ENCODE measurements at regions not wholly inside any gene's neighbourhood (a gene's known extent, or its start where the extent isn't known, plus 50 kb on each side); places are given as distances from the start of the nearest gene placed in this dataset.

GRCh38 chr5:98586581-98586980, 186.9 kb upstream of the RGMB start:
- H3K4me1 ChIP-seq (ENCODE audit: control insufficient read depth, insufficient read depth, low read length): peaks cover 4% of the 10 kb centered on the region

DNA sequence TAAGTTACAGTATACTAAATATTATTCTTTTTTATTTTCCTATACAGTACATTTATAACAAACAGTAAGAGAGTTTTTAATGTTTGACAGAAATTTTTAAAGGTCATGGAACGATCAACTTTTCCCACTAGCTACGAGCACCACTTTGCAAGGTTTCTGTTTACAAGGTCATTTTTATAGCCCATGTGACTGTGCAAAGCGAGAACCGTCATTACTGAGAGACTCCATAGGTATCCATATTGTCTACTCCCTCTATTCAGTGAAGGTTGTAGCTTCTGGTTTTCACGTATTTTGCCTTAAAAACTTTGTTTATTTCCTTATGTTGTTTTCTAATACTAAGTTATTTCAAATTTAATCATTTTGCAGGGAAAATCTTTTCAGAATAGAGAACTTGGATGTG, 186.3 kb upstream of the RGMB start:
- no peak overlapping the region for H3K9ac ChIP-seq (ENCODE audit: low read length)
- H3K36me3 ChIP-seq (ENCODE audit: control insufficient read depth, insufficient read depth, low read length, severe bottlenecking): no peaks in the 10 kb centered on the region
- H3K4me1 ChIP-seq (ENCODE audit: control insufficient read depth, insufficient read depth, low read length): no peaks in the 10 kb centered on the region
- no peaks in the 10 kb centered on the region for H3K9me3 ChIP-seq (ENCODE audit: control insufficient read depth, low read length)
- H3K4me3 ChIP-seq (ENCODE audit: low read length): no peak overlapping the region
- no peak for DNase-seq (ENCODE audit: low read depth)
- H3K27me3 ChIP-seq (replicated peaks; ENCODE audit: control insufficient read depth, insufficient read depth, low read length): no peaks in the 10 kb centered on the region

More at GRCh38 chr5:98586581-98586980, 186.9 kb upstream of the RGMB start:
- Histone ChIP-seq H3K4me3 (ENCODE audit: low read length) (no peak overlapping the region), H3K9ac (ENCODE audit: low read length) (no peak overlapping the region), H3K9me3 (ENCODE audit: control insufficient read depth, low read length) (no peaks in the 10 kb centered on the region), H3K36me3 (ENCODE audit: control insufficient read depth, insufficient read depth, low read length, severe bottlenecking) (no peaks in the 10 kb centered on the region), H3K27me3 (replicated peaks; ENCODE audit: control insufficient read depth, insufficient read depth, low read length) (no peaks in the 10 kb centered on the region)
- DNase-seq (ENCODE audit: low read depth): no peak

DNA sequence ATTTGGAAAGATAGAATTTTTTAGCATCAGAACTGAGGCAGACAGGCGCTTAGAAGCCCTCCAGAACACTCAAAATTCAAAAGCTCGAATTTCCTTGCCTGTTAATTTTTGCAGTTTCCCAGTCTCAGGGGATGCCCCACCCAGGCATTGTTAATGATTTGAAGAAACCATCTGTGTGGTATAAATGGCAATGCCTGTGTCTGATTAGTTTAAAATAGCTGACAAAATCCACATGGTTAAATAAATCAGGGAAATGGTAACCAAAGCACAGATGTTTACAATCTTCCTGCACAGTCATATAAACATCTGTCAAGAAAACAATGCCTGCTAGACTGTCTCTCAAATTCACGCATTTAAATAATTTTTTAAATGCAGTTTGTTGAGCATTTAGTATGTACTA, 185.2 kb upstream of the RGMB start:
- Histone ChIP-seq H3K27me3 (replicated peaks; ENCODE audit: control insufficient read depth, insufficient read depth, low read length) (no peaks in the 10 kb centered on the region), H3K4me3 (ENCODE audit: low read length) (no peak overlapping the region), H3K9ac (ENCODE audit: low read length) (no peak overlapping the region), H3K9me3 (ENCODE audit: control insufficient read depth, low read length) (no peaks in the 10 kb centered on the region), H3K4me1 (ENCODE audit: control insufficient read depth, insufficient read depth, low read length) (no peaks in the 10 kb centered on the region), H3K36me3 (ENCODE audit: control insufficient read depth, insufficient read depth, low read length, severe bottlenecking) (no peaks in the 10 kb centered on the region)
- peak; percentile 17 for DNase-seq (ENCODE audit: low read depth)

DNA sequence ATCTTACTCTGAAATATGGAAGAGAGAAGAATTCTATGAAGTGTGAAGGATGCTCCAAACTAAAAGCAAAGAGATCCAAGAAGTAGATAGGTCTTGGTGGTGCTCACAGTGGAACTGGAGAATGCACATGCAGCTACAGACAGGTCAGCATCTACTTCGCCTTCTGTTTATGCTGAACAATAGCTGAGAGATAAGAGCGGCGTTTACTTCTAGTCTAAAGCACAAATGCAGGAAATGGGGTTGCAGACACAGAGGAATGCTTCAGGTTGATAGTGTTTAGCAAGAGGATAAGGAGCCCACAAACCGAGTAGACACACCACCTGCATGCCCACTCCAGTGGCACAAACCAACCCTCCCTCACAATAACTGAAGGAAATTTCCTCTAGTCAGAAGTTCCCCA, 180.0 kb upstream of the RGMB start:
- Histone ChIP-seq H3K27me3 (replicated peaks; ENCODE audit: control insufficient read depth, insufficient read depth, low read length) (no peaks in the 10 kb centered on the region), H3K9ac (ENCODE audit: low read length) (no peak overlapping the region), H3K4me1 (ENCODE audit: control insufficient read depth, insufficient read depth, low read length) (no peaks in the 10 kb centered on the region), H3K9me3 (ENCODE audit: control insufficient read depth, low read length) (no peaks in the 10 kb centered on the region), H3K4me3 (ENCODE audit: low read length) (no peak overlapping the region), H3K36me3 (ENCODE audit: control insufficient read depth, insufficient read depth, low read length, severe bottlenecking) (no peaks in the 10 kb centered on the region)
- no peak for DNase-seq (ENCODE audit: low read depth)

GRCh38 chr5:98594098-98594497, 179.4 kb upstream of the RGMB start:
- no peak for DNase-seq (ENCODE audit: low read depth)
- no peak overlapping the region for H3K9ac ChIP-seq (ENCODE audit: low read length)
- no peak overlapping the region for H3K4me3 ChIP-seq (ENCODE audit: low read length)
- H3K4me1 ChIP-seq (ENCODE audit: control insufficient read depth, insufficient read depth, low read length): no peaks in the 10 kb centered on the region
- no peaks in the 10 kb centered on the region for H3K27me3 ChIP-seq (replicated peaks; ENCODE audit: control insufficient read depth, insufficient read depth, low read length)
- no peaks in the 10 kb centered on the region for H3K36me3 ChIP-seq (ENCODE audit: control insufficient read depth, insufficient read depth, low read length, severe bottlenecking)
- H3K9me3 ChIP-seq (ENCODE audit: control insufficient read depth, low read length): no peaks in the 10 kb centered on the region

GRCh38 chr5:98599016-98599415, 174.4 kb upstream of the RGMB start:
- no peak overlapping the region for H3K4me3 ChIP-seq (ENCODE audit: low read length)
- no peaks in the 10 kb centered on the region for H3K36me3 ChIP-seq (ENCODE audit: control insufficient read depth, insufficient read depth, low read length, severe bottlenecking)
- peak; percentile 72 for DNase-seq (ENCODE audit: low read depth)
- H3K9ac ChIP-seq (ENCODE audit: low read length): no peak overlapping the region
- peaks cover 6% of the 10 kb centered on the region for H3K4me1 ChIP-seq (ENCODE audit: control insufficient read depth, insufficient read depth, low read length)
- H3K27me3 ChIP-seq (replicated peaks; ENCODE audit: control insufficient read depth, insufficient read depth, low read length): no peaks in the 10 kb centered on the region
- no peaks in the 10 kb centered on the region for H3K9me3 ChIP-seq (ENCODE audit: control insufficient read depth, low read length)

DNA sequence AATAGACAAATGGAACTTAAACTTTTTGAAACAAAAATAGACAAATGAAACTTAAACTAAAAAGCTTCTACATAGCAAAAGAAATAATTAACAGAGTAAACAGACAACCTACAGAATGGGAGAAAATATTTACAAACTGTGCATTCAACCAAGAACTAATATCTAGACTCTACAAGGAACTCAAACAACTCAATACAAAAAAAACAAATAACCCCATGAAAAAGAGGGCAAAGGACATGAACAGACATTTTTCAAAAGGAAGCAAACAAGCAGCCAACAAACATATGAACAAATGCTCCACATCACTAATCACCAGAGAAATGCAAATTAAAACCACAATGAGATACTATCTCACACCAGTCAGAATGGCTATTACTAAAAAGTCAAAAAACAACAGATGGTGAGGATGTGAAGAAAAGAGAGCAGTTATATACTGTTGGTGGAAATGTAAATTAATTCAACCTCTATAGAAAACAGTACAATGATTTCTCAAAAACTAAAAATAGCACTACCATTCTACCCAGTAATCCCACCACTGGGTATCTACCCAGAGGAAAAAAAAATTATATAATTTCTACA, 170.8 kb upstream of the RGMB start:
- Histone ChIP-seq H3K36me3 (ENCODE audit: control insufficient read depth, insufficient read depth, low read length, severe bottlenecking) (no peaks in the 10 kb centered on the region), H3K4me3 (ENCODE audit: low read length) (no peak overlapping the region), H3K4me1 (ENCODE audit: control insufficient read depth, insufficient read depth, low read length) (peaks cover 17% of the 10 kb centered on the region), H3K9ac (ENCODE audit: low read length) (no peak overlapping the region), H3K27me3 (replicated peaks; ENCODE audit: control insufficient read depth, insufficient read depth, low read length) (no peaks in the 10 kb centered on the region), H3K9me3 (ENCODE audit: control insufficient read depth, low read length) (no peaks in the 10 kb centered on the region)
- peak; percentile 14 for DNase-seq (ENCODE audit: low read depth)

GRCh38 chr5:98603456-98603855, 170.0 kb upstream of the RGMB start:
- no peaks in the 10 kb centered on the region for H3K36me3 ChIP-seq (ENCODE audit: control insufficient read depth, insufficient read depth, low read length, severe bottlenecking)
- H3K9ac ChIP-seq (ENCODE audit: low read length): no peak overlapping the region
- no peaks in the 10 kb centered on the region for H3K27me3 ChIP-seq (replicated peaks; ENCODE audit: control insufficient read depth, insufficient read depth, low read length)
- no peaks in the 10 kb centered on the region for H3K9me3 ChIP-seq (ENCODE audit: control insufficient read depth, low read length)
- H3K4me1 ChIP-seq (ENCODE audit: control insufficient read depth, insufficient read depth, low read length): peaks cover 17% of the 10 kb centered on the region
- no peak overlapping the region for H3K4me3 ChIP-seq (ENCODE audit: low read length)
- DNase-seq (ENCODE audit: low read depth): no peak

DNA sequence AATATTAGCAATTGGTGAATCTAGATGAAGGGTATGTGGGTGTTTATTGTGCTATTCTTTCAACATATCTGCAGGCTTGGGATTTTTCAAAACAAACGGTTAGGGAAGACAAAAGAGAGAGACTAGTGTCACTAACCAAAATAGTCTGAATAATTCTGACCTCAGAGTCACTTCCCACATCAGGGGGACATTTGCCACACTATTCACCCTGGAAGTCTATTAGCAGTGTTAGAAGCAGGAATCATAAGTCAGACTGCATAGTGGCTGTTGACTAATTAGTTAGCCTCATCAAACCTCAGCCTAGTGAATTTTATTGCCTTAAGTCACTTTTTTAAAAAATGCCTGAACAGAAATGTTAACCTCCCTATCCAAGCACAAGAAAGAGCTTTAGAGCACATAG, 169.2 kb upstream of the RGMB start:
- H3K9ac ChIP-seq (ENCODE audit: low read length): no peak overlapping the region
- H3K27me3 ChIP-seq (replicated peaks; ENCODE audit: control insufficient read depth, insufficient read depth, low read length): no peaks in the 10 kb centered on the region
- peaks cover 17% of the 10 kb centered on the region for H3K4me1 ChIP-seq (ENCODE audit: control insufficient read depth, insufficient read depth, low read length)
- DNase-seq (ENCODE audit: low read depth): no peak
- H3K36me3 ChIP-seq (ENCODE audit: control insufficient read depth, insufficient read depth, low read length, severe bottlenecking): no peaks in the 10 kb centered on the region
- H3K9me3 ChIP-seq (ENCODE audit: control insufficient read depth, low read length): no peaks in the 10 kb centered on the region
- no peak overlapping the region for H3K4me3 ChIP-seq (ENCODE audit: low read length)

GRCh38 chr5:98604721-98605425, 168.6 kb upstream of the RGMB start:
- Histone ChIP-seq H3K9ac (ENCODE audit: low read length) (no peak overlapping the region), H3K4me1 (ENCODE audit: control insufficient read depth, insufficient read depth, low read length) (peaks cover 17% of the 10 kb centered on the region), H3K36me3 (ENCODE audit: control insufficient read depth, insufficient read depth, low read length, severe bottlenecking) (no peaks in the 10 kb centered on the region), H3K4me3 (ENCODE audit: low read length) (no peak overlapping the region), H3K9me3 (ENCODE audit: control insufficient read depth, low read length) (no peaks in the 10 kb centered on the region), H3K27me3 (replicated peaks; ENCODE audit: control insufficient read depth, insufficient read depth, low read length) (no peaks in the 10 kb centered on the region)
- DNase-seq (ENCODE audit: low read depth): peak; percentile 13

GRCh38 chr5:98605426-98605825, 168.0 kb upstream of the RGMB start:
- no peaks in the 10 kb centered on the region for H3K36me3 ChIP-seq (ENCODE audit: control insufficient read depth, insufficient read depth, low read length, severe bottlenecking)
- DNase-seq (ENCODE audit: low read depth): no peak

GRCh38 chr5:98606961-98607360, 166.5 kb upstream of the RGMB start:
- peaks cover 17% of the 10 kb centered on the region for H3K4me1 ChIP-seq (ENCODE audit: control insufficient read depth, insufficient read depth, low read length)
- no peaks in the 10 kb centered on the region for H3K36me3 ChIP-seq (ENCODE audit: control insufficient read depth, insufficient read depth, low read length, severe bottlenecking)
- no peak overlapping the region for H3K9ac ChIP-seq (ENCODE audit: low read length)
- H3K4me3 ChIP-seq (ENCODE audit: low read length): no peak overlapping the region
- H3K9me3 ChIP-seq (ENCODE audit: control insufficient read depth, low read length): no peaks in the 10 kb centered on the region
- no peaks in the 10 kb centered on the region for H3K27me3 ChIP-seq (replicated peaks; ENCODE audit: control insufficient read depth, insufficient read depth, low read length)
- DNase-seq (ENCODE audit: low read depth): no peak

More at GRCh38 chr5:98605426-98605825, 168.0 kb upstream of the RGMB start:
- no peak overlapping the region for H3K9ac ChIP-seq (ENCODE audit: low read length)
- peaks cover 17% of the 10 kb centered on the region for H3K4me1 ChIP-seq (ENCODE audit: control insufficient read depth, insufficient read depth, low read length)
- H3K9me3 ChIP-seq (ENCODE audit: control insufficient read depth, low read length): no peaks in the 10 kb centered on the region
- no peak overlapping the region for H3K4me3 ChIP-seq (ENCODE audit: low read length)
- H3K27me3 ChIP-seq (replicated peaks; ENCODE audit: control insufficient read depth, insufficient read depth, low read length): no peaks in the 10 kb centered on the region
